ENCODE measurements at regions not wholly inside any gene's neighbourhood (a gene's known extent, or its start where the extent isn't known, plus 50 kb on each side); places are given as distances from the start of the nearest gene placed in this dataset.

- H3K27ac ChIP-seq, result no peak overlapping the region
- no peak for TF ChIP-seq ZFX (IDR thresholded peaks at IDR 0.05; ENCODE audit: borderline replicate concordance)
- TF ChIP-seq, protein P1, sequence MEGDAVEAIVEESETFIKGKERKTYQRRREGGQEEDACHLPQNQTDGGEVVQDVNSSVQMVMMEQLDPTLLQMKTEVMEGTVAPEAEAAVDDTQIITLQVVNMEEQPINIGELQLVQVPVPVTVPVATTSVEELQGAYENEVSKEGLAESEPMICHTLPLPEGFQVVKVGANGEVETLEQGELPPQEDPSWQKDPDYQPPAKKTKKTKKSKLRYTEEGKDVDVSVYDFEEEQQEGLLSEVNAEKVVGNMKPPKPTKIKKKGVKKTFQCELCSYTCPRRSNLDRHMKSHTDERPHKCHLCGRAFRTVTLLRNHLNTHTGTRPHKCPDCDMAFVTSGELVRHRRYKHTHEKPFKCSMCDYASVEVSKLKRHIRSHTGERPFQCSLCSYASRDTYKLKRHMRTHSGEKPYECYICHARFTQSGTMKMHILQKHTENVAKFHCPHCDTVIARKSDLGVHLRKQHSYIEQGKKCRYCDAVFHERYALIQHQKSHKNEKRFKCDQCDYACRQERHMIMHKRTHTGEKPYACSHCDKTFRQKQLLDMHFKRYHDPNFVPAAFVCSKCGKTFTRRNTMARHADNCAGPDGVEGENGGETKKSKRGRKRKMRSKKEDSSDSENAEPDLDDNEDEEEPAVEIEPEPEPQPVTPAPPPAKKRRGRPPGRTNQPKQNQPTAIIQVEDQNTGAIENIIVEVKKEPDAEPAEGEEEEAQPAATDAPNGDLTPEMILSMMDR (IDR thresholded peaks at IDR 0.05), result no peak
These were observed 83.5 kb downstream of the HMX1 start for GRCh38 chr4:8788174-8788573.

GRCh38 chr4:8786166-8786565, 85.5 kb downstream of the HMX1 start:
- TF ChIP-seq ZFX (IDR thresholded peaks at IDR 0.05; ENCODE audit: borderline replicate concordance), result no peak
- TF ChIP-seq, protein P1 (IDR thresholded peaks at IDR 0.05), result no peak
- H3K27ac ChIP-seq, result no peak overlapping the region

DNA sequence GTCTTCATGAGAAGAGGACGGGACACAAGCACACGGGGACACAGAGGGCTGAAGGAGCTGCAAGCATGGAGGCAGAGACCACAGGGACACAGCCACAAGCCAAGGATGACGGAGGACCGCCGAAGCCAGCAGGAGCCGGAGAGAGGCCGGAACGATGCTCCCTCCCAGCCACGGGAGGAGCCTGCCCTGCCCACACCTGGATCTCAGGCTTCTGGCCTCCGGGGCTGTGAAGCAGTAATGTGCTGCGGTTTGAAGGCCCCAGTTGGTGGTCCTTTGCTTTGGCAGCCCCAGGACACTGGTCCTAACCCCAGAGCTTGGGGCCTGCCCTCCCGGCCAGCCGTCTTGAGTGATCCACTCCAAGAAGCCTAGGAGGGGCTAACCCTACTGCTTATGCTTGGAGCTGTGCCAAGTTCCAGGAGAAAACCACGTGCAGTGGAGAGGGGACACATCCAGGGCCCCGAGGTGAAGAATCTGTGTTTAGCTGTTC, 85.9 kb downstream of the HMX1 start:
- TF ChIP-seq ZFX (IDR thresholded peaks at IDR 0.05; ENCODE audit: borderline replicate concordance), result no peak
- TF ChIP-seq, protein P1 (IDR thresholded peaks at IDR 0.05), result no peak

GRCh38 chr4:8783736-8784135, 87.9 kb downstream of the HMX1 start:
- no peak overlapping the region for H3K27ac ChIP-seq
- TF ChIP-seq, protein P1 (IDR thresholded peaks at IDR 0.05), result no peak
- TF ChIP-seq ZFX (IDR thresholded peaks at IDR 0.05; ENCODE audit: borderline replicate concordance), result no peak

More for the DNA sequence above, 85.9 kb downstream of the HMX1 start:
- H3K27ac ChIP-seq, result no peak overlapping the region

DNA sequence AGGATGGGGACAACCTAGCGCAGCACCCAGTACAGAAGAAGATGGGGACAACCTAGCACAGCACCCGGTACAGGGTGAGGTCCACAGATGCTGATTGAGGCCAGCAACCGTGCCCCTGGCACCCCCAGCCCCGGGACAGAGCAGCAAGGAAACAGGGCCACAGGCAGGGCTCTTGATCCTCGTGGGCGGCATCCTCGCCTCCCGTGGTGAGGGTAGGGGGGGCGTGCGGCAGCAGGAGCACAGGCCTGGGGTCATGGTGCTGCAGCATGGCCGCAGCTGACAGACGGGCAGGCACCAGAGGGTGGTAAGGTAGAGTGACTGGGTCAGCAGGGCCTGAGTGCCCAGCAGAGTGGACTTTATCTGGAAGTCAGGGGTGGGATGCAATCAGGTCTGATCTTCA, 89.5 kb downstream of the HMX1 start:
- no peak overlapping the region for H3K27ac ChIP-seq
- TF ChIP-seq, protein P1 (IDR thresholded peaks at IDR 0.05), result no peak
- TF ChIP-seq ZFX (IDR thresholded peaks at IDR 0.05; ENCODE audit: borderline replicate concordance), result no peak

DNA sequence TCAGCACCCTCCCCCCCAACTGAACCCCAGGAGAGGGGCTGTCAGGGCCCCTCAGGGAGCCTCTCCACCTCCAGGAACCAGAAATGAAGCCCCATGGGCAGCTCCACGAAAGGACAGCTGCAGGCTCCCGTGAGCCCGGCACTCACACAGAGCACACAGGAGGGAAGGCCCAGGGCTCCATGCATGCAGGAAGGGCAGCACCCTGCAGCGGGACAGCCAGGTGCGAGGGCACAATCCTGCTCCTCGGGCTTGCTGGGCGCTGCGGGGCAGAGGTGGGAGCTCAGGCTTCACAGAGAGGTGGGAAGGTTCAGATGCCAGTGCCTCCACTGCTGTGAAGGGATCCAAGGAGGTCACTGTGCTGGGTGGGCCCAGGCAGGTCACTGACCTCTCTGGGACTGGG, 90.0 kb downstream of the HMX1 start:
- TF ChIP-seq ZFX (IDR thresholded peaks at IDR 0.05; ENCODE audit: borderline replicate concordance), result no peak
- TF ChIP-seq, protein P1 (IDR thresholded peaks at IDR 0.05), result no peak
- H3K27ac ChIP-seq, result no peak overlapping the region

GRCh38 chr4:8780596-8781368, 90.9 kb downstream of the HMX1 start:
- no peak overlapping the region for H3K27ac ChIP-seq
- TF ChIP-seq, protein P1 (IDR thresholded peaks at IDR 0.05), result no peak
- no peak for TF ChIP-seq ZFX (IDR thresholded peaks at IDR 0.05; ENCODE audit: borderline replicate concordance)
